ENCODE measurements at regions not wholly inside any gene's neighbourhood (a gene's known extent, or its start where the extent isn't known, plus 50 kb on each side); places are given as distances from the start of the nearest gene placed in this dataset.

DNA sequence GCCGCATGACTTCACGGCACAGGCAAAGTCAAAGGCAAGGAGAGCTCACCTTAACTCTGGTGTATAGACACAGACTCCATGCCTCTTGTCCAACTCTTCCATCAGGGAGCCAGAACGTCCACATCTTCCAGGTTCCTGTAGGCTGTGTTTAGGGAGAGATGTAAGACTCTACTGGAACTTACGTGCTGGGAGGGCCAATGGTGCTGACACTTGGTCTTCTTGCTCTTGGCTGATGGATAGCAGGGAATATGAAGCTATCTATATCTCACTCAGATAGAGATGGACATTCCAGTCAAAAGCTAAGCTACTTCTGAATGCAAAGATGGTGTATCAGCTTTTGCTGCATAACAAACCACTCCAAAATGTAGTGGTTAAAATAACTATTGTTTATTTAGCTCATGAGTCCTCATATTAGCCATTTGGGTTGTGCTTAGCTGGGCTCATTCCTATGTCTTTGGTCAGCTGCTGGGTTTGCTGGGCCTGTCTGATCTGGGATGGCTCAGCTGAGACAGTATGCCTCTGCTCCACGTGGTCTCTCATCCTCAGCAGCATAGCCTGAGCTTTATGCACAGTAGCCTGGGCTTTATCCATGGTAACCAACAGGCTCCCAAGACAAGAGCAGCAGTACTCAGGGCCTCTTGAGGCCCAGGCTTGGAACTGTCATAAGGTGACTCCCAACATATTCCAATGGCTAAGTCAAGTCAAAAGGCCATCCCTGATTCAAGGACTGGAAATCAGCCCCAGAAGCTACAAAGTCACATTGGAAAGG is 111.6 kb downstream of the SNX5 start:
- WGBS, 3 donors: 93 to 96% (median 94%) methylated on average over 5 of the region's 5 CpGs
- TF ChIP-seq, protein P1, sequence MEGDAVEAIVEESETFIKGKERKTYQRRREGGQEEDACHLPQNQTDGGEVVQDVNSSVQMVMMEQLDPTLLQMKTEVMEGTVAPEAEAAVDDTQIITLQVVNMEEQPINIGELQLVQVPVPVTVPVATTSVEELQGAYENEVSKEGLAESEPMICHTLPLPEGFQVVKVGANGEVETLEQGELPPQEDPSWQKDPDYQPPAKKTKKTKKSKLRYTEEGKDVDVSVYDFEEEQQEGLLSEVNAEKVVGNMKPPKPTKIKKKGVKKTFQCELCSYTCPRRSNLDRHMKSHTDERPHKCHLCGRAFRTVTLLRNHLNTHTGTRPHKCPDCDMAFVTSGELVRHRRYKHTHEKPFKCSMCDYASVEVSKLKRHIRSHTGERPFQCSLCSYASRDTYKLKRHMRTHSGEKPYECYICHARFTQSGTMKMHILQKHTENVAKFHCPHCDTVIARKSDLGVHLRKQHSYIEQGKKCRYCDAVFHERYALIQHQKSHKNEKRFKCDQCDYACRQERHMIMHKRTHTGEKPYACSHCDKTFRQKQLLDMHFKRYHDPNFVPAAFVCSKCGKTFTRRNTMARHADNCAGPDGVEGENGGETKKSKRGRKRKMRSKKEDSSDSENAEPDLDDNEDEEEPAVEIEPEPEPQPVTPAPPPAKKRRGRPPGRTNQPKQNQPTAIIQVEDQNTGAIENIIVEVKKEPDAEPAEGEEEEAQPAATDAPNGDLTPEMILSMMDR (IDR thresholded peaks at IDR 0.05): no peak
- TF ChIP-seq EP300 (IDR thresholded peaks at IDR 0.05) (no peak), POLR2A (IDR thresholded peaks at IDR 0.05) (no peak)
- Histone ChIP-seq H3K36me3 (no peaks in the 10 kb centered on the region), H3K27ac (no peak overlapping the region), H3K4me1 (ENCODE audit: insufficient read depth) (peaks cover 9% of the 10 kb centered on the region), H3K4me3 (no peak overlapping the region), H3K9me3 (no peaks in the 10 kb centered on the region), H3K27me3 (no peaks in the 10 kb centered on the region)
- intact Hi-C loops (cut with DNase I): no loop called here
- DNase-seq: no peak

DNA sequence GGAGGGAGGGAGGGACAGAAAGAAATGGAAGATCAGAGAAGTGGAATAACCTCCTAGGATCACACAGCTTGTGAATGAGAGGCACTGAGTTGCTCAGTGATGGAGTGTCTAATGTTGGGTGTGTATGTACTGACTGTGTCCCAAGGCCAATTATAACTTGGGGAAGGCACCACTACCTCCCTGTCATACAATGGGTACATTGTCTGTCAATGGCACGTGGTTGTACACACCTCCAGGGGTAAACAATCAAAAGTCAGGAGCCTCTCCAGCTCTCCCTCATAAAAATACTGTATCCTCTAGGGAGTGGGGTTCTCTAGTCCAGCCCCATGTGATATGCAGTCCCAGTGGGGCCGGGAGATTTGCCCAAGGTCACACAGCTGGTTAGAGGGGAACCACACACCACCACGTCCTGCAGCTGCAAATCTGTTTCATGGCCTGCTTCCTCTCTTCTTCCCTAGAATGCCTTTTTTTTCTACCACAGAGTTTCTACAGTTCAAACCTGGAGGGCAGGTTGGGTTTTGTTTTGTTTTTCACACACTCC is 112.5 kb downstream of the SNX5 start:
- DNase-seq: peak; percentile 67 to 88 (median 83)
- Histone ChIP-seq H3K4me1 (ENCODE audit: insufficient read depth) (peaks cover 9% of the 10 kb centered on the region), H3K36me3 (no peaks in the 10 kb centered on the region), H3K4me3 (no peak overlapping the region), H3K27ac (no peak overlapping the region), H3K9me3 (no peaks in the 10 kb centered on the region), H3K27me3 (no peaks in the 10 kb centered on the region)
- WGBS, 3 donors: 2 to 15% (median 7%) methylated on average over 3 of the region's 3 CpGs
- TF ChIP-seq EP300 (IDR thresholded peaks at IDR 0.05) (no peak), POLR2A (IDR thresholded peaks at IDR 0.05) (no peak)
- TF ChIP-seq, protein P1 (IDR thresholded peaks at IDR 0.05): no peak
- intact Hi-C loops (cut with DNase I): no loop called here

DNA sequence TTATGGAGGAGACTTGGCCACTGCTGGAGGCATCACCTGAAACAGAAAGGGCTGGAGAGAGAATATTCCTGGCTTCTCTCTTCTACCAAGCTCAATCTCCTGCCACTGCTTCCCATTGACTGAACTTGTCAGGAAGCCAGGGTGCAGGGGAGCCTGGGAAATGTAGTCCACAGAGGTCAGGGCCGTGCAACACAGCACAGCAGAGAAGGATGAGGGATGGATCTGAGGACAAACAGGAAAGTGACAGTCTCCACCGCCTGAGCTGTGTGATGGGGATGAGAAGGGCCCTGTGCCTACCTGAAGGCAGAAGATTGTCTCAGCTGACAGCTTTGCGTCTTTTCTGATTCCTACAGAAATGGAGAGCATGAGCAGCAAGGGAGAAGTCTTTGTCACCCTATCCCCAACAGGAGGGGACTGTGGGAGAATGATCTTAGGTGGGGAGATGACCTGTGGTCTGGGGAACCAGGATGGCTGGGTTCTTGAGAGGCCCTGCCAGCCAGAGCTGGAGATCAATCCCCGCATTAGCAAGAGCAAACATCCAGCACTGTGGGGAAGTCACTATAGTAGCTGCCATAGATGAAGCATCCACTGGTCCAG is 114.2 kb downstream of the SNX5 start:
- 68 to 76% (median 70%) methylated on average over 4 of the region's 4 CpGs for WGBS, 3 donors
- Histone ChIP-seq H3K27ac (no peak overlapping the region), H3K36me3 (no peaks in the 10 kb centered on the region), H3K27me3 (no peaks in the 10 kb centered on the region), H3K9me3 (no peaks in the 10 kb centered on the region), H3K4me3 (no peak overlapping the region), H3K4me1 (ENCODE audit: insufficient read depth) (peaks cover 9% of the 10 kb centered on the region)
- DNase-seq: peak; percentile 46 to 73 (median 66)
- intact Hi-C loops (cut with DNase I): loop anchor here in 1 of 4 donors (5.0 kb wide), 1 partner anchor 47 kb away; no protein-coding TSS in a partner anchor
- TF ChIP-seq, protein P1 (IDR thresholded peaks at IDR 0.05): no peak
- TF ChIP-seq POLR2A (IDR thresholded peaks at IDR 0.05): no peak
- TF ChIP-seq EP300 (IDR thresholded peaks at IDR 0.05): no peak

DNA sequence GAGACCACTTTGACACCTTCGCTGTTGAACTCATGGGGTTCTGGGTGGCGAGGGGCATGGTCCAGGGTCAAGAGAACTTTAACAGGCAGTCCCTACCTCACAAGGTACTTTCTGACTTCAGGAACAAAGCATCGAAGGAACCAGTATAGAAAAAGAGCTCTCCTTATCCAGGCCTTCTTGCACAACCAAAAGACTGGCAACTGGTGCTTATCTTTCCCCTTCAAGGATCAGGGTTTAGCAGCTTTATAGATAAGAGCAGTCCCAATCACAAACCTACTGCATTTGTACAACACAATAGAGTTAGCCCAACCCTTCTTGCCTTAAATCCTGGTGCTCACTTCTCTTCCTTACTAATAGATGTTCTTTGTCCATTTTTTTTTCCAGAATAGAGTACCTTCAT is 116.3 kb downstream of the SNX5 start:
- WGBS, 3 donors: 94 to 97% (median 97%) methylated on average over 3 of the region's 3 CpGs
- H3K4me1 ChIP-seq (ENCODE audit: insufficient read depth): peaks cover 9% of the 10 kb centered on the region
- H3K27ac ChIP-seq: no peak overlapping the region
- no peaks in the 10 kb centered on the region for H3K36me3 ChIP-seq
- H3K9me3 ChIP-seq: no peaks in the 10 kb centered on the region
- no peak overlapping the region for H3K4me3 ChIP-seq
- no peaks in the 10 kb centered on the region for H3K27me3 ChIP-seq
- intact Hi-C loops (cut with DNase I): loop anchor here in 1 of 4 donors (5.0 kb wide), 1 partner anchor 45 kb away; no protein-coding TSS in a partner anchor
- no peak for TF ChIP-seq POLR2A (IDR thresholded peaks at IDR 0.05)
- TF ChIP-seq, protein P1 (IDR thresholded peaks at IDR 0.05): no peak
- no peak for TF ChIP-seq EP300 (IDR thresholded peaks at IDR 0.05)
- no peak for DNase-seq
